HEK293 (cell line): ENCODE measurements at regions not wholly inside any gene's neighbourhood (a gene's known extent, or its start where the extent isn't known, plus 50 kb on each side); places are given as distances from the start of the nearest gene placed in this dataset.

Source experiments
- CTCF ChIA-PET: fragments of 350-600 bp; formaldehyde crosslinking; extraction: SDS; loops from one replicate; lab custom pipeline; 2021; ENCODE audit warnings: antibody characterized with exemption; lab: Yijun Ruan, JAX
- POLR2A ChIA-PET: fragments of 300-600 bp; formaldehyde crosslinking; extraction: SDS; loops from one replicate; lab custom pipeline; 2020; ENCODE audit warnings: antibody characterized with exemption, inconsistent platforms; lab: Yijun Ruan, JAX
- H3K27ac ChIP-seq: fragments of 200-500 bp; sonication (Bioruptor generic); 2 replicates; pipeline ENCODE4 v1.5.1; 2014; ENCODE audit warnings: low read depth, low read length, control low read depth, inconsistent platforms; ENCODE audit errors: extremely low read depth
- H3K36me3 ChIP-seq, 2 experiments: fragments of 200-500 bp in 1 of 2; sonication (Bioruptor generic) in 1 of 2; 1 replicate in 1 of 2; 2 replicates in 1 of 2; pipeline ENCODE4 v1.5.1; 2014 to 2017; ENCODE audit warnings: inconsistent platforms in 2 of 2, low read length in 2 of 2; ENCODE audit not compliant: control insufficient read depth in 2 of 2, insufficient read depth in 1 of 2
- H3K4me1 ChIP-seq: fragments of 200-500 bp; sonication (Bioruptor generic); 2 replicates; pipeline ENCODE4 v1.5.1; 2014; ENCODE audit warnings: mild to moderate bottlenecking, low read length, inconsistent platforms; ENCODE audit not compliant: control insufficient read depth, insufficient read depth
- H3K4me3 ChIP-seq: 2 replicates; pipeline ENCODE4 v1.5.1; 2011; ENCODE audit warnings: low read depth, mild to moderate bottlenecking, control low read depth, low read length, moderate library complexity
- H3K9me3 ChIP-seq: fragments of 200-500 bp; sonication (Bioruptor generic); 2 replicates; pipeline ENCODE4 v1.5.1; 2014; ENCODE audit warnings: low read depth, low read length, inconsistent platforms; ENCODE audit not compliant: control insufficient read depth, insufficient read depth
- GFI1B ChIP-seq: fragments of 450-650 bp; formaldehyde crosslinking; IDR thresholded peaks from 2 replicates; pipeline ENCODE4 v1.5.1; 2016; ENCODE audit warnings: missing biosample characterization, missing genetic modification characterization
- GLI2 ChIP-seq: fragments of 450-650 bp; formaldehyde crosslinking; IDR thresholded peaks from 2 replicates; pipeline ENCODE4; 2017; ENCODE audit warnings: missing biosample characterization, missing genetic modification characterization, low read depth, borderline replicate concordance
- GLIS2 ChIP-seq: fragments of 450-650 bp; formaldehyde crosslinking; IDR thresholded peaks from 2 replicates; pipeline ENCODE4 v1.5.1; 2016; ENCODE audit warnings: missing biosample characterization, missing genetic modification characterization
- SP2 ChIP-seq: fragments of 450-650 bp; formaldehyde crosslinking; IDR thresholded peaks from 2 replicates; pipeline ENCODE4 v1.5.1; 2016; ENCODE audit warnings: missing biosample characterization, missing genetic modification characterization
- ZBTB21 ChIP-seq: fragments of 450-650 bp; formaldehyde crosslinking; IDR thresholded peaks from 2 replicates; pipeline ENCODE4 v1.5.1; 2017; ENCODE audit warnings: missing biosample characterization, missing genetic modification characterization
- ZBTB7A ChIP-seq: fragments of 450-650 bp; formaldehyde crosslinking; IDR thresholded peaks from 2 replicates; pipeline ENCODE4 v1.5.1; 2016; ENCODE audit warnings: low read depth, missing biosample characterization, missing genetic modification characterization
- ZNF24 ChIP-seq: fragments of 450-650 bp; formaldehyde crosslinking; IDR thresholded peaks from 2 replicates; pipeline ENCODE4 v1.5.1; 2016; ENCODE audit warnings: missing biosample characterization, missing genetic modification characterization
- ZNF37A ChIP-seq: fragments of 450-650 bp; IDR thresholded peaks from 2 replicates; pipeline ENCODE4 v1.5.1; 2018; ENCODE audit warnings: missing biosample characterization, missing genetic modification characterization
- ZNF529 ChIP-seq: fragments of 450-650 bp; formaldehyde crosslinking; IDR thresholded peaks from 2 replicates; pipeline ENCODE4 v1.5.1; 2017; ENCODE audit warnings: missing genetic modification characterization, missing biosample characterization; ENCODE audit not compliant: insufficient replicate concordance
- ZNF629 ChIP-seq: fragments of 450-650 bp; formaldehyde crosslinking; IDR thresholded peaks from 2 replicates; pipeline ENCODE4 v1.5.1; 2017; ENCODE audit warnings: missing biosample characterization, missing genetic modification characterization
- ZNF707 ChIP-seq: fragments of 450-650 bp; formaldehyde crosslinking; IDR thresholded peaks from 2 replicates; pipeline ENCODE4 v1.5.1; 2016; ENCODE audit warnings: missing biosample characterization, missing genetic modification characterization
- ZNF792 ChIP-seq: fragments of 450-650 bp; formaldehyde crosslinking; IDR thresholded peaks from 2 replicates; pipeline ENCODE4 v1.5.1; 2016; ENCODE audit warnings: missing biosample characterization, missing genetic modification characterization
- TF ChIP-seq, protein P1 (sequence below): fragments of 450-650 bp; formaldehyde crosslinking; IDR thresholded peaks from 2 replicates; pipeline ENCODE4 v1.5.1; 2016; ENCODE audit warnings: missing biosample characterization, missing genetic modification characterization
- TF ChIP-seq, protein P2 (sequence below): fragments of 450-650 bp; formaldehyde crosslinking; IDR thresholded peaks from 2 replicates; pipeline ENCODE4 v1.5.1; 2016; ENCODE audit warnings: missing biosample characterization, missing genetic modification characterization, borderline replicate concordance
- TF ChIP-seq, protein P3 (sequence below): fragments of 450-650 bp; formaldehyde crosslinking; IDR thresholded peaks from 2 replicates; pipeline ENCODE4 v1.5.1; 2016; ENCODE audit warnings: missing biosample characterization, missing genetic modification characterization
- TF ChIP-seq, protein P4 (sequence below): fragments of 450-650 bp; formaldehyde crosslinking; conservative IDR thresholded peaks from 2 replicates; pipeline ENCODE4 v1.5.1; 2016; ENCODE audit warnings: low read depth, missing biosample characterization, missing genetic modification characterization
- TF ChIP-seq, protein P5 (sequence below): fragments of 450-650 bp; formaldehyde crosslinking; IDR thresholded peaks from 2 replicates; pipeline ENCODE4 v1.5.1; 2016; ENCODE audit warnings: missing biosample characterization, missing genetic modification characterization
- TF ChIP-seq, protein P6 (sequence below): fragments of 450-650 bp; IDR thresholded peaks from 2 replicates; pipeline ENCODE4 v1.5.1; 2018; ENCODE audit warnings: missing biosample characterization, mild to moderate bottlenecking, missing genetic modification characterization

DNA sequence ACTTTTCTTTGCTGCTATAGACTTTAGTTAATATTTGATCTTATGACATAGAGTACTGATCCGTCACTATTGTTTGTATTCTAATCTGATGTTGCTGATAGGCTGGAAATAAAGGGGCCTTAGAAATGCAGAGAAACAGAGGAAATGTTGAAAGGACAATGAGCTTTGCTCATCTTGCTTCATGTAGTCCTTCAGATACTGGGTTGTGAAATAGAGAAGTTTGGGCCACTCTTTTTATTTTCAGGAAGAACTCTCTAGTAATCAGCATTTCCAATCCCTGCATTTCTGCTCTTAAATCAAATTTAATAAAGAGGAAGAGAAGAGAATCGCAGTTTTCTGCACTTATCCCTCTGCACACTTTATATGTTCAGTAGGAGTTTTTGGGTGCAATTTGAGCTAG, 192.8 kb upstream of the THBS1 start:
- TF ChIP-seq, protein P1, sequence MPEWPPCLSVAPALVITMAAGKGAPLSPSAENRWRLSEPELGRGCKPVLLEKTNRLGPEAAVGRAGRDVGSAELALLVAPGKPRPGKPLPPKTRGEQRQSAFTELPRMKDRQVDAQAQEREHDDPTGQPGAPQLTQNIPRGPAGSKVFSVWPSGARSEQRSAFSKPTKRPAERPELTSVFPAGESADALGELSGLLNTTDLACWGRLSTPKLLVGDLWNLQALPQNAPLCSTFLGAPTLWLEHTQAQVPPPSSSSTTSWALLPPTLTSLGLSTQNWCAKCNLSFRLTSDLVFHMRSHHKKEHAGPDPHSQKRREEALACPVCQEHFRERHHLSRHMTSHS (tag by site-specific recombination), result no peak
- TF ChIP-seq, protein P2, sequence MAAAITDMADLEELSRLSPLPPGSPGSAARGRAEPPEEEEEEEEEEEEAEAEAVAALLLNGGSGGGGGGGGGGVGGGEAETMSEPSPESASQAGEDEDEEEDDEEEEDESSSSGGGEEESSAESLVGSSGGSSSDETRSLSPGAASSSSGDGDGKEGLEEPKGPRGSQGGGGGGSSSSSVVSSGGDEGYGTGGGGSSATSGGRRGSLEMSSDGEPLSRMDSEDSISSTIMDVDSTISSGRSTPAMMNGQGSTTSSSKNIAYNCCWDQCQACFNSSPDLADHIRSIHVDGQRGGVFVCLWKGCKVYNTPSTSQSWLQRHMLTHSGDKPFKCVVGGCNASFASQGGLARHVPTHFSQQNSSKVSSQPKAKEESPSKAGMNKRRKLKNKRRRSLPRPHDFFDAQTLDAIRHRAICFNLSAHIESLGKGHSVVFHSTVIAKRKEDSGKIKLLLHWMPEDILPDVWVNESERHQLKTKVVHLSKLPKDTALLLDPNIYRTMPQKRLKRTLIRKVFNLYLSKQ (tag by site-specific recombination), result no peak
- TF ChIP-seq GLIS2 (tag by site-specific recombination) (no peak), GFI1B (no peak), SP2 (tag by site-specific recombination) (no peak)
- TF ChIP-seq, all 188 proteins: peak for 0
- Histone ChIP-seq H3K4me1 (peaks cover 2% of the 10 kb centered on the region; the same call in 1 of the 2 replicates), H3K27ac (no peak overlapping the region), H3K36me3 (no peaks in the 10 kb centered on the region), H3K4me3 (no peak overlapping the region), H3K9me3 (no peaks in the 10 kb centered on the region)
- POLR2A ChIA-PET, result no interaction called here
- CTCF ChIA-PET, result interaction anchor here (0.5 kb wide), 1 partner anchor 53 kb away, joined by 3 read pairs; no protein-coding TSS in a partner anchor

DNA sequence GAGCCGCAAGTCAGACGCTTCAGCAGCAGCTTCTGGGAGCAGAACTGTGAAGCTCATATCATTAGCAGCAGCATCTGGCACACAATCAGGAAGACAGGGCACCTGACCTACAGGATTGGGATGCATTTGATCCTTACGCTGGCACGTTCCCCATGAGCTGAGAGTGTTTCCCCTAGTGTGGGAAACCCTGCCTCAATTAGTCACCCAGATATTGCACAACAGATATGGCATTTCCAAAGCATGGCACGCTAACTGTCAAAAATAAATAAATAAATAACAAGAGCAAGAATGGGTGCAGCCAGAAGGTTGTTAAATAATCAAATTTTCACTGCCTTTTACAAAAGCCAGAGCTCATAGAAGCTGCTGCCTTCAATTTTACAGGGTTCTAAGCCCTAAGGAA, 189.6 kb upstream of the THBS1 start:
- ChIA-PET POLR2A (no interaction called here), CTCF (interaction anchor here (0.5 kb wide), 1 partner anchor 234 kb away, joined by 4 read pairs; no protein-coding TSS in a partner anchor)
- Histone ChIP-seq H3K4me3 (no peak overlapping the region), H3K36me3 (no peaks in the 10 kb centered on the region), H3K4me1 (peaks cover 6% of the 10 kb centered on the region), H3K9me3 (no peaks in the 10 kb centered on the region), H3K27ac (no peak overlapping the region)
- TF ChIP-seq ZNF629 (tag by site-specific recombination), result no peak
- TF ChIP-seq ZNF529, result no peak
- TF ChIP-seq, protein P3, sequence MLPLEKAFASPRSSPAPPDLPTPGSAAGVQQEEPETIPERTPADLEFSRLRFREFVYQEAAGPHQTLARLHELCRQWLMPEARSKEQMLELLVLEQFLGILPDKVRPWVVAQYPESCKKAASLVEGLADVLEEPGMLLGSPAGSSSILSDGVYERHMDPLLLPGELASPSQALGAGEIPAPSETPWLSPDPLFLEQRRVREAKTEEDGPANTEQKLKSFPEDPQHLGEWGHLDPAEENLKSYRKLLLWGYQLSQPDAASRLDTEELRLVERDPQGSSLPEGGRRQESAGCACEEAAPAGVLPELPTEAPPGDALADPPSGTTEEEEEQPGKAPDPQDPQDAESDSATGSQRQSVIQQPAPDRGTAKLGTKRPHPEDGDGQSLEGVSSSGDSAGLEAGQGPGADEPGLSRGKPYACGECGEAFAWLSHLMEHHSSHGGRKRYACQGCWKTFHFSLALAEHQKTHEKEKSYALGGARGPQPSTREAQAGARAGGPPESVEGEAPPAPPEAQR (tag by site-specific recombination), result no peak
- TF ChIP-seq, protein P4, sequence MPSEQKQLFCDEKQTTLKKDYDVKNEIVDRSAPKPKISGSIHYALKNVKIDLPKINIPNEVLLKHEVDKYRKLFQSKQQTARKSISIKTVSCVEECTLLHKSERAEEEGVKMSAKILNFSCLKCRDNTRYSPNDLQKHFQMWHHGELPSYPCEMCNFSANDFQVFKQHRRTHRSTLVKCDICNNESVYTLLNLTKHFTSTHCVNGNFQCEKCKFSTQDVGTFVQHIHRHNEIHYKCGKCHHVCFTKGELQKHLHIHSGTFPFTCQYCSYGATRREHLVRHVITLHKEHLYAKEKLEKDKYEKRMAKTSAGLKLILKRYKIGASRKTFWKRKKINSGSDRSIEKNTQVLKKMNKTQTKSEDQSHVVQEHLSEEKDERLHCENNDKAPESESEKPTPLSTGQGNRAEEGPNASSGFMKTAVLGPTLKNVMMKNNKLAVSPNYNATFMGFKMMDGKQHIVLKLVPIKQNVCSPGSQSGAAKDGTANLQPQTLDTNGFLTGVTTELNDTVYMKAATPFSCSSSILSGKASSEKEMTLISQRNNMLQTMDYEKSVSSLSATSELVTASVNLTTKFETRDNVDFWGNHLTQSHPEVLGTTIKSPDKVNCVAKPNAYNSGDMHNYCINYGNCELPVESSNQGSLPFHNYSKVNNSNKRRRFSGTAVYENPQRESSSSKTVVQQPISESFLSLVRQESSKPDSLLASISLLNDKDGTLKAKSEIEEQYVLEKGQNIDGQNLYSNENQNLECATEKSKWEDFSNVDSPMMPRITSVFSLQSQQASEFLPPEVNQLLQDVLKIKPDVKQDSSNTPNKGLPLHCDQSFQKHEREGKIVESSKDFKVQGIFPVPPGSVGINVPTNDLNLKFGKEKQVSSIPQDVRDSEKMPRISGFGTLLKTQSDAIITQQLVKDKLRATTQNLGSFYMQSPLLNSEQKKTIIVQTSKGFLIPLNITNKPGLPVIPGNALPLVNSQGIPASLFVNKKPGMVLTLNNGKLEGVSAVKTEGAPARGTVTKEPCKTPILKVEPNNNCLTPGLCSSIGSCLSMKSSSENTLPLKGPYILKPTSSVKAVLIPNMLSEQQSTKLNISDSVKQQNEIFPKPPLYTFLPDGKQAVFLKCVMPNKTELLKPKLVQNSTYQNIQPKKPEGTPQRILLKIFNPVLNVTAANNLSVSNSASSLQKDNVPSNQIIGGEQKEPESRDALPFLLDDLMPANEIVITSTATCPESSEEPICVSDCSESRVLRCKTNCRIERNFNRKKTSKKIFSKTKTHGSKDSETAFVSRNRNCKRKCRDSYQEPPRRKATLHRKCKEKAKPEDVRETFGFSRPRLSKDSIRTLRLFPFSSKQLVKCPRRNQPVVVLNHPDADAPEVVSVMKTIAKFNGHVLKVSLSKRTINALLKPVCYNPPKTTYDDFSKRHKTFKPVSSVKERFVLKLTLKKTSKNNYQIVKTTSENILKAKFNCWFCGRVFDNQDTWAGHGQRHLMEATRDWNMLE (tag by site-specific recombination), result no peak
- TF ChIP-seq, protein P5, sequence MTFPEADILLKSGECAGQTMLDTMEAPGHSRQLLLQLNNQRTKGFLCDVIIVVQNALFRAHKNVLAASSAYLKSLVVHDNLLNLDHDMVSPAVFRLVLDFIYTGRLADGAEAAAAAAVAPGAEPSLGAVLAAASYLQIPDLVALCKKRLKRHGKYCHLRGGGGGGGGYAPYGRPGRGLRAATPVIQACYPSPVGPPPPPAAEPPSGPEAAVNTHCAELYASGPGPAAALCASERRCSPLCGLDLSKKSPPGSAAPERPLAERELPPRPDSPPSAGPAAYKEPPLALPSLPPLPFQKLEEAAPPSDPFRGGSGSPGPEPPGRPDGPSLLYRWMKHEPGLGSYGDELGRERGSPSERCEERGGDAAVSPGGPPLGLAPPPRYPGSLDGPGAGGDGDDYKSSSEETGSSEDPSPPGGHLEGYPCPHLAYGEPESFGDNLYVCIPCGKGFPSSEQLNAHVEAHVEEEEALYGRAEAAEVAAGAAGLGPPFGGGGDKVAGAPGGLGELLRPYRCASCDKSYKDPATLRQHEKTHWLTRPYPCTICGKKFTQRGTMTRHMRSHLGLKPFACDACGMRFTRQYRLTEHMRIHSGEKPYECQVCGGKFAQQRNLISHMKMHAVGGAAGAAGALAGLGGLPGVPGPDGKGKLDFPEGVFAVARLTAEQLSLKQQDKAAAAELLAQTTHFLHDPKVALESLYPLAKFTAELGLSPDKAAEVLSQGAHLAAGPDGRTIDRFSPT (tag by site-specific recombination), result no peak
- TF ChIP-seq, protein P6, sequence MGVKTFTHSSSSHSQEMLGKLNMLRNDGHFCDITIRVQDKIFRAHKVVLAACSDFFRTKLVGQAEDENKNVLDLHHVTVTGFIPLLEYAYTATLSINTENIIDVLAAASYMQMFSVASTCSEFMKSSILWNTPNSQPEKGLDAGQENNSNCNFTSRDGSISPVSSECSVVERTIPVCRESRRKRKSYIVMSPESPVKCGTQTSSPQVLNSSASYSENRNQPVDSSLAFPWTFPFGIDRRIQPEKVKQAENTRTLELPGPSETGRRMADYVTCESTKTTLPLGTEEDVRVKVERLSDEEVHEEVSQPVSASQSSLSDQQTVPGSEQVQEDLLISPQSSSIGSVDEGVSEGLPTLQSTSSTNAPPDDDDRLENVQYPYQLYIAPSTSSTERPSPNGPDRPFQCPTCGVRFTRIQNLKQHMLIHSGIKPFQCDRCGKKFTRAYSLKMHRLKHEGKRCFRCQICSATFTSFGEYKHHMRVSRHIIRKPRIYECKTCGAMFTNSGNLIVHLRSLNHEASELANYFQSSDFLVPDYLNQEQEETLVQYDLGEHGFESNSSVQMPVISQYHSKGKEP (tag by site-specific recombination), result no peak
- TF ChIP-seq GLI2, result no peak
- no peak for TF ChIP-seq ZNF37A (tag by site-specific recombination)
- TF ChIP-seq ZNF792, result no peak
- TF ChIP-seq ZBTB21, result no peak
- TF ChIP-seq ZBTB7A (tag by site-specific recombination), result no peak
- TF ChIP-seq ZNF24 (tag by site-specific recombination), result no peak
- TF ChIP-seq ZNF707 (tag by site-specific recombination), result no peak
